ENCODE measurements at regions not wholly inside any gene's neighbourhood (a gene's known extent, or its start where the extent isn't known, plus 50 kb on each side); places are given as distances from the start of the nearest gene placed in this dataset.

- no peaks in the 10 kb centered on the region for H3K9me3 ChIP-seq (ENCODE audit: control insufficient read depth, insufficient read depth, low read length)
- no peaks in the 10 kb centered on the region for H3K27me3 ChIP-seq (ENCODE audit: control insufficient read depth, insufficient read depth, low read length)
- no peak overlapping the region for H3K9ac ChIP-seq (ENCODE audit: low read depth, low read length)
- no peak overlapping the region for H3K4me3 ChIP-seq (ENCODE audit: low read depth, low read length)
- no peaks in the 10 kb centered on the region for H3K36me3 ChIP-seq (ENCODE audit: control insufficient read depth, insufficient read depth, low read length)
- no peaks in the 10 kb centered on the region for H3K4me1 ChIP-seq (ENCODE audit: control insufficient read depth, insufficient read depth, low read length)
Measured at GRCh38 chr1:47697616-47698335, 259.9 kb downstream of the FOXD2 start.

- Histone ChIP-seq H3K36me3 (ENCODE audit: control insufficient read depth, insufficient read depth, low read length) (no peaks in the 10 kb centered on the region), H3K4me3 (ENCODE audit: low read depth, low read length) (no peak overlapping the region), H3K9ac (ENCODE audit: low read depth, low read length) (no peak overlapping the region), H3K9me3 (ENCODE audit: control insufficient read depth, insufficient read depth, low read length) (no peaks in the 10 kb centered on the region), H3K27me3 (ENCODE audit: control insufficient read depth, insufficient read depth, low read length) (no peaks in the 10 kb centered on the region), H3K4me1 (ENCODE audit: control insufficient read depth, insufficient read depth, low read length) (no peaks in the 10 kb centered on the region)
Measured at GRCh38 chr1:47699492-47700235, 261.8 kb downstream of the FOXD2 start.

GRCh38 chr1:47701283-47701682, 263.4 kb downstream of the FOXD2 start:
- Histone ChIP-seq H3K4me3 (ENCODE audit: low read depth, low read length) (no peak overlapping the region), H3K36me3 (ENCODE audit: control insufficient read depth, insufficient read depth, low read length) (no peaks in the 10 kb centered on the region), H3K27me3 (ENCODE audit: control insufficient read depth, insufficient read depth, low read length) (peaks cover 12% of the 10 kb centered on the region), H3K9ac (ENCODE audit: low read depth, low read length) (no peak overlapping the region), H3K9me3 (ENCODE audit: control insufficient read depth, insufficient read depth, low read length) (no peaks in the 10 kb centered on the region), H3K4me1 (ENCODE audit: control insufficient read depth, insufficient read depth, low read length) (no peaks in the 10 kb centered on the region)

- Histone ChIP-seq H3K4me1 (ENCODE audit: control insufficient read depth, insufficient read depth, low read length) (no peaks in the 10 kb centered on the region), H3K27me3 (ENCODE audit: control insufficient read depth, insufficient read depth, low read length) (peaks cover 17% of the 10 kb centered on the region), H3K9me3 (ENCODE audit: control insufficient read depth, insufficient read depth, low read length) (no peaks in the 10 kb centered on the region), H3K36me3 (ENCODE audit: control insufficient read depth, insufficient read depth, low read length) (no peaks in the 10 kb centered on the region), H3K9ac (ENCODE audit: low read depth, low read length) (no peak overlapping the region), H3K4me3 (ENCODE audit: low read depth, low read length) (no peak overlapping the region)
Measured at GRCh38 chr1:47701741-47702515, 264.1 kb downstream of the FOXD2 start.

- Histone ChIP-seq H3K4me3 (ENCODE audit: low read depth, low read length) (no peak overlapping the region), H3K27me3 (ENCODE audit: control insufficient read depth, insufficient read depth, low read length) (peaks cover 31% of the 10 kb centered on the region), H3K36me3 (ENCODE audit: control insufficient read depth, insufficient read depth, low read length) (no peaks in the 10 kb centered on the region), H3K4me1 (ENCODE audit: control insufficient read depth, insufficient read depth, low read length) (no peaks in the 10 kb centered on the region), H3K9ac (ENCODE audit: low read depth, low read length) (no peak overlapping the region), H3K9me3 (ENCODE audit: control insufficient read depth, insufficient read depth, low read length) (no peaks in the 10 kb centered on the region)
Measured at GRCh38 chr1:47703156-47703825, 265.4 kb downstream of the FOXD2 start.

GRCh38 chr1:47703981-47704596, 266.2 kb downstream of the FOXD2 start:
- Histone ChIP-seq H3K9ac (ENCODE audit: low read depth, low read length) (no peak overlapping the region), H3K4me1 (ENCODE audit: control insufficient read depth, insufficient read depth, low read length) (no peaks in the 10 kb centered on the region), H3K4me3 (ENCODE audit: low read depth, low read length) (no peak overlapping the region), H3K9me3 (ENCODE audit: control insufficient read depth, insufficient read depth, low read length) (no peaks in the 10 kb centered on the region), H3K27me3 (ENCODE audit: control insufficient read depth, insufficient read depth, low read length) (peaks cover 38% of the 10 kb centered on the region), H3K36me3 (ENCODE audit: control insufficient read depth, insufficient read depth, low read length) (no peaks in the 10 kb centered on the region)

- Histone ChIP-seq H3K9me3 (ENCODE audit: control insufficient read depth, insufficient read depth, low read length) (no peaks in the 10 kb centered on the region), H3K4me1 (ENCODE audit: control insufficient read depth, insufficient read depth, low read length) (peaks cover under 1% of the 10 kb centered on the region), H3K4me3 (ENCODE audit: low read depth, low read length) (no peak overlapping the region), H3K9ac (ENCODE audit: low read depth, low read length) (no peak overlapping the region), H3K36me3 (ENCODE audit: control insufficient read depth, insufficient read depth, low read length) (no peaks in the 10 kb centered on the region), H3K27me3 (ENCODE audit: control insufficient read depth, insufficient read depth, low read length) (peaks cover 49% of the 10 kb centered on the region)
Measured at GRCh38 chr1:47705517-47706130, 267.8 kb downstream of the FOXD2 start.

- no peak overlapping the region for H3K9ac ChIP-seq (ENCODE audit: low read depth, low read length)
- peaks cover 68% of the 10 kb centered on the region for H3K27me3 ChIP-seq (ENCODE audit: control insufficient read depth, insufficient read depth, low read length)
- H3K4me1 ChIP-seq (ENCODE audit: control insufficient read depth, insufficient read depth, low read length): peaks cover 3% of the 10 kb centered on the region
- no peaks in the 10 kb centered on the region for H3K9me3 ChIP-seq (ENCODE audit: control insufficient read depth, insufficient read depth, low read length)
- no peak overlapping the region for H3K4me3 ChIP-seq (ENCODE audit: low read depth, low read length)
- H3K36me3 ChIP-seq (ENCODE audit: control insufficient read depth, insufficient read depth, low read length): no peaks in the 10 kb centered on the region
Measured at GRCh38 chr1:47707503-47707902, 269.7 kb downstream of the FOXD2 start.

- Histone ChIP-seq H3K36me3 (ENCODE audit: control insufficient read depth, insufficient read depth, low read length) (no peaks in the 10 kb centered on the region), H3K9ac (ENCODE audit: low read depth, low read length) (no peak overlapping the region), H3K9me3 (ENCODE audit: control insufficient read depth, insufficient read depth, low read length) (no peaks in the 10 kb centered on the region), H3K4me1 (ENCODE audit: control insufficient read depth, insufficient read depth, low read length) (peaks cover 3% of the 10 kb centered on the region), H3K27me3 (ENCODE audit: control insufficient read depth, insufficient read depth, low read length) (peaks cover 73% of the 10 kb centered on the region), H3K4me3 (ENCODE audit: low read depth, low read length) (peak overlapping the region; percentile 31)
Measured at GRCh38 chr1:47708019-47708535, 270.2 kb downstream of the FOXD2 start.

GRCh38 chr1:47708658-47709018, 270.8 kb downstream of the FOXD2 start:
- H3K9ac ChIP-seq (ENCODE audit: low read depth, low read length): no peak overlapping the region
- H3K4me1 ChIP-seq (ENCODE audit: control insufficient read depth, insufficient read depth, low read length): peaks cover 3% of the 10 kb centered on the region
- H3K27me3 ChIP-seq (ENCODE audit: control insufficient read depth, insufficient read depth, low read length): peaks cover 79% of the 10 kb centered on the region
- no peaks in the 10 kb centered on the region for H3K36me3 ChIP-seq (ENCODE audit: control insufficient read depth, insufficient read depth, low read length)
- no peaks in the 10 kb centered on the region for H3K9me3 ChIP-seq (ENCODE audit: control insufficient read depth, insufficient read depth, low read length)
- peak overlapping the region; percentile 46 for H3K4me3 ChIP-seq (ENCODE audit: low read depth, low read length)

Measured in iPS-15b (cell line).